GM04503 (cell line): ENCODE measurements at regions not wholly inside any gene's neighbourhood (a gene's known extent, or its start where the extent isn't known, plus 50 kb on each side); places are given as distances from the start of the nearest gene placed in this dataset.

Experiments used
- DNase-seq: peaks from one replicate; pipeline ENCODE4 v3.0.0-alpha.2; 2012; ENCODE audit warnings: low read depth

- no peak for DNase-seq
Observed at GRCh38 chr18:56173542-56174220, 464.7 kb downstream of the TXNL1 start.

- no peak for DNase-seq
Observed at GRCh38 chr18:56172527-56172926, 465.9 kb downstream of the TXNL1 start.

- DNase-seq = no peak
Observed at GRCh38 chr18:56171848-56172247, 466.5 kb downstream of the TXNL1 start.

GRCh38 chr18:56168049-56168781, 470.2 kb downstream of the TXNL1 start:
- peak; percentile 56 for DNase-seq

GRCh38 chr18:56167366-56167765, 471.0 kb downstream of the TXNL1 start:
- DNase-seq = no peak

GRCh38 chr18:56166914-56167313, 471.5 kb downstream of the TXNL1 start:
- DNase-seq = no peak

- DNase-seq = no peak
Observed at GRCh38 chr18:56165601-56166355, 472.6 kb downstream of the TXNL1 start.

GRCh38 chr18:56162311-56163265, 475.8 kb downstream of the TXNL1 start:
- no peak for DNase-seq

GRCh38 chr18:56161566-56162260, 476.7 kb downstream of the TXNL1 start:
- no peak for DNase-seq

- no peak for DNase-seq
Observed at GRCh38 chr18:56158676-56159075, 479.7 kb downstream of the TXNL1 start.

GRCh38 chr18:56157541-56157940, 480.9 kb downstream of the TXNL1 start:
- DNase-seq = no peak

- DNase-seq = no peak
Observed at GRCh38 chr18:56152551-56153310, 485.7 kb downstream of the TXNL1 start.

- peak; percentile 84 for DNase-seq
Observed at GRCh38 chr18:56148373-56148772, 490.0 kb downstream of the TXNL1 start.

GRCh38 chr18:56146565-56146964, 491.8 kb downstream of the TXNL1 start:
- DNase-seq = no peak

- no peak for DNase-seq
Observed at GRCh38 chr18:56142001-56142400, 496.4 kb downstream of the TXNL1 start.

GRCh38 chr18:56139792-56140254, 498.6 kb downstream of the TXNL1 start:
- no peak for DNase-seq

- no peak for DNase-seq
Observed at GRCh38 chr18:56139372-56139771, 499.0 kb downstream of the TXNL1 start.

- DNase-seq = no peak
Observed at GRCh38 chr18:56136105-56136504, 502.3 kb downstream of the TXNL1 start.

- DNase-seq = no peak
Observed at GRCh38 chr18:56130481-56130880, 507.9 kb downstream of the TXNL1 start.

GRCh38 chr18:56128153-56128791, 510.1 kb downstream of the TXNL1 start:
- no peak for DNase-seq
